CD4-positive, alpha-beta memory T cell (primary cell): ENCODE measurements at regions not wholly inside any gene's neighbourhood (a gene's known extent, or its start where the extent isn't known, plus 50 kb on each side); places are given as distances from the start of the nearest gene placed in this dataset.
"Not testable (repeated sequence)": the region's sequence is repeated elsewhere in the genome, so short reads cannot be mapped to it uniquely, and the experiment has no call there.

Source experiments
- CTCF ChIA-PET: fragments of 350-600 bp; sonication (Branson Sonifier 250); formaldehyde crosslinking; loops from one replicate; lab custom pipeline; 2021; ENCODE audit warnings: inconsistent platforms; ENCODE audit not compliant: partially characterized antibody; lab: Charles Lee
- POLR2A ChIA-PET: fragments of 350-600 bp; sonication (Branson Sonifier 250); formaldehyde crosslinking; loops from one replicate; lab custom pipeline; 2021; ENCODE audit not compliant: partially characterized antibody; lab: Charles Lee
- DNase-seq, 5 donors: peaks; one replicate each; pipeline versions ENCODE4 v3.0.0 to v3.0.0-alpha.2; 2020 to 2022; ENCODE audit warnings: mixed read lengths in 1 of 5
- H3K27ac ChIP-seq: one replicate; pipeline ENCODE4 v1.7.0; 2013; ENCODE audit warnings: low read depth, low read length
- H3K27me3 ChIP-seq: 2 replicates; pipeline ENCODE4 v1.7.0; 2013; ENCODE audit warnings: mild to moderate bottlenecking, low read length, moderate library complexity; ENCODE audit not compliant: insufficient read depth
- H3K36me3 ChIP-seq: 2 replicates; pipeline ENCODE4 v1.7.0; 2013; ENCODE audit warnings: mild to moderate bottlenecking, low read length, moderate library complexity; ENCODE audit not compliant: insufficient read depth
- H3K4me1 ChIP-seq: 2 replicates; pipeline ENCODE4 v1.7.0; 2013; ENCODE audit warnings: mild to moderate bottlenecking, low read length, moderate library complexity; ENCODE audit not compliant: insufficient read depth
- H3K4me3 ChIP-seq, 2 donors: one replicate each; pipeline ENCODE4 v1.7.0; 2013; ENCODE audit warnings: low read length in 2 of 2, mild to moderate bottlenecking in 1 of 2
- H3K9me3 ChIP-seq, 2 donors: one replicate each; pipeline ENCODE4 v1.7.0; 2013; ENCODE audit warnings: low read length in 2 of 2, control low read depth in 1 of 2; ENCODE audit not compliant: control insufficient read depth in 1 of 2
- H3K27ac Mint-ChIP-seq, 7 donors: one replicate each; pipeline ENCODE4 v1.8.0; 2020 to 2021; ENCODE audit warnings: mixed read lengths in 7 of 7, mild to moderate bottlenecking in 6 of 7, inconsistent platforms in 3 of 7, moderate library complexity in 3 of 7
- H3K27me3 Mint-ChIP-seq, 2 donors: one replicate each; pipeline ENCODE4 v1.8.0; 2020 to 2021; ENCODE audit warnings: mixed read lengths in 2 of 2
- H3K36me3 Mint-ChIP-seq, 2 donors: one replicate each; pipeline ENCODE4 v1.8.0; 2020 to 2021; ENCODE audit warnings: mixed read lengths in 2 of 2, inconsistent platforms in 1 of 2, mild to moderate bottlenecking in 1 of 2
- H3K4me1 Mint-ChIP-seq, 4 donors: one replicate each; pipeline ENCODE4 v1.8.0; 2020 to 2021; ENCODE audit warnings: mixed read lengths in 4 of 4, mild to moderate bottlenecking in 1 of 4
- H3K4me3 Mint-ChIP-seq, 8 donors: one replicate each; pipeline ENCODE4 v1.8.0; 2020 to 2021; ENCODE audit warnings: mixed read lengths in 8 of 8, mild to moderate bottlenecking in 7 of 8, moderate library complexity in 6 of 8, inconsistent platforms in 3 of 8
- H3K9me3 Mint-ChIP-seq, 8 donors: one replicate each; pipeline ENCODE4 v1.8.0; 2020 to 2021; ENCODE audit warnings: mixed read lengths in 8 of 8, mild to moderate bottlenecking in 5 of 8, inconsistent platforms in 3 of 8, moderate library complexity in 1 of 8
- intact Hi-C: fragments of 100-400 bp; cut with micrococcal nuclease; formaldehyde crosslinking; loops from one replicate; pipeline ENCODE4 v1.15.1; 2023

- Histone ChIP-seq H3K4me3 (no peak overlapping the region), H3K27ac (no peak overlapping the region), H3K4me1 (no peaks in the 10 kb centered on the region), H3K9me3 (no peaks in the 10 kb centered on the region), H3K27me3 (no peaks in the 10 kb centered on the region), H3K36me3 (no peaks in the 10 kb centered on the region)
- Mint-ChIP-seq H3K4me1 (no peaks in the 10 kb centered on the region), H3K36me3 (peaks cover 5 to 6% of the 10 kb centered on the region in 2 donors), H3K9me3 (peaks cover 3 to 58% (median 43%) of the 10 kb centered on the region in 8 donors), H3K4me3 (no peak overlapping the region), H3K27me3 (peaks cover 4 to 5% of the 10 kb centered on the region in 2 donors), H3K27ac (no peak overlapping the region)
- no peak for DNase-seq
- ChIA-PET CTCF (no interaction called here), POLR2A (no interaction called here)
- intact Hi-C loops: no loop called here
Measured at GRCh38 chr1:2955652-2956051, 65.6 kb upstream of the ACTRT2 start.

GRCh38 chr1:2956576-2956975 is 64.7 kb upstream of the ACTRT2 start:
- no peaks in the 10 kb centered on the region for H3K4me1 ChIP-seq
- Mint-ChIP-seq H3K36me3 (peaks cover 5 to 6% of the 10 kb centered on the region in 2 donors), H3K4me1 (no peaks in the 10 kb centered on the region), H3K27me3 (peaks cover 4 to 5% of the 10 kb centered on the region in 2 donors), H3K9me3 (peaks cover 3 to 58% (median 43%) of the 10 kb centered on the region in 8 donors), H3K4me3 (no peak overlapping the region), H3K27ac (peak overlapping the region in 1 of 7 donors; percentile 39)
- intact Hi-C loops: no loop called here
- CTCF ChIA-PET: no interaction called here
- POLR2A ChIA-PET: no interaction called here
- no peak overlapping the region for H3K4me3 ChIP-seq
- H3K36me3 ChIP-seq: no peaks in the 10 kb centered on the region
- H3K9me3 ChIP-seq: no peaks in the 10 kb centered on the region
- no peak for DNase-seq
- H3K27ac ChIP-seq: no peak overlapping the region
- H3K27me3 ChIP-seq: no peaks in the 10 kb centered on the region

GRCh38 chr1:2957329-2957728 is 63.9 kb upstream of the ACTRT2 start:
- Mint-ChIP-seq H3K27ac (peak overlapping the region in 1 of 7 donors; percentile 29), H3K27me3 (peaks cover 1 to 7% of the 10 kb centered on the region in 2 donors), H3K36me3 (peaks cover 5 to 6% of the 10 kb centered on the region in 2 donors), H3K9me3 (peaks cover 3 to 58% (median 43%) of the 10 kb centered on the region in 8 donors), H3K4me1 (no peaks in the 10 kb centered on the region), H3K4me3 (no peak overlapping the region)
- Histone ChIP-seq H3K9me3 (no peaks in the 10 kb centered on the region), H3K27me3 (no peaks in the 10 kb centered on the region), H3K4me3 (no peak overlapping the region), H3K27ac (no peak overlapping the region), H3K36me3 (no peaks in the 10 kb centered on the region), H3K4me1 (no peaks in the 10 kb centered on the region)
- intact Hi-C loops: no loop called here
- POLR2A ChIA-PET: no interaction called here
- CTCF ChIA-PET: no interaction called here
- DNase-seq: no peak

GRCh38 chr1:2959881-2960280 is 61.4 kb upstream of the ACTRT2 start:
- H3K4me1 ChIP-seq, H3K36me3 Mint-ChIP-seq, H3K4me3 ChIP-seq, H3K27me3 ChIP-seq, H3K27ac ChIP-seq, intact Hi-C loops, H3K4me3 Mint-ChIP-seq, POLR2A ChIA-PET, H3K27ac Mint-ChIP-seq, H3K27me3 Mint-ChIP-seq, H3K9me3 ChIP-seq, CTCF ChIA-PET, H3K36me3 ChIP-seq, H3K4me1 Mint-ChIP-seq, DNase-seq: not testable (repeated sequence)
- H3K9me3 Mint-ChIP-seq: peaks cover 0 to 39% (median 24%) of the 10 kb centered on the region in 8 donors

GRCh38 chr1:2961081-2961480 is 60.2 kb upstream of the ACTRT2 start:
- Histone ChIP-seq H3K27ac (no peak overlapping the region), H3K4me1 (no peaks in the 10 kb centered on the region), H3K27me3 (no peaks in the 10 kb centered on the region), H3K36me3 (no peaks in the 10 kb centered on the region), H3K4me3 (no peak overlapping the region), H3K9me3 (no peaks in the 10 kb centered on the region)
- H3K9me3 Mint-ChIP-seq: peaks cover 0 to 29% (median 16%) of the 10 kb centered on the region in 8 donors
- H3K4me1 Mint-ChIP-seq: no peaks in the 10 kb centered on the region
- H3K27me3 Mint-ChIP-seq: peaks cover 1 to 2% of the 10 kb centered on the region in 2 donors
- CTCF ChIA-PET: no interaction called here
- H3K36me3 Mint-ChIP-seq: peaks cover under 1 to 3% of the 10 kb centered on the region in 2 donors
- H3K4me3 Mint-ChIP-seq: no peak overlapping the region
- no peak for DNase-seq
- intact Hi-C loops: no loop called here
- POLR2A ChIA-PET: no interaction called here
- no peak overlapping the region for H3K27ac Mint-ChIP-seq

- Mint-ChIP-seq H3K4me3 (no peak overlapping the region), H3K9me3 (peaks cover 0 to 23% (median 10%) of the 10 kb centered on the region in 8 donors), H3K4me1 (no peaks in the 10 kb centered on the region)
Measured at GRCh38 chr1:2961661-2962060, 59.6 kb upstream of the ACTRT2 start.

GRCh38 chr1:2962061-2962460 is 59.2 kb upstream of the ACTRT2 start:
- POLR2A ChIA-PET: no interaction called here

More at GRCh38 chr1:2961661-2962060, 59.6 kb upstream of the ACTRT2 start:
- ChIA-PET CTCF (no interaction called here), POLR2A (no interaction called here)
- DNase-seq: no peak
- Histone ChIP-seq H3K4me3 (no peak overlapping the region), H3K4me1 (no peaks in the 10 kb centered on the region), H3K27ac (no peak overlapping the region), H3K36me3 (no peaks in the 10 kb centered on the region), H3K9me3 (no peaks in the 10 kb centered on the region), H3K27me3 (no peaks in the 10 kb centered on the region)
- intact Hi-C loops: no loop called here
- H3K36me3 Mint-ChIP-seq: no peaks in the 10 kb centered on the region
- no peak overlapping the region for H3K27ac Mint-ChIP-seq
- H3K27me3 Mint-ChIP-seq: peaks cover 0 to 2% of the 10 kb centered on the region in 2 donors

GRCh38 chr1:2962541-2962940 is 58.7 kb upstream of the ACTRT2 start:
- POLR2A ChIA-PET: no interaction called here
- H3K4me1 ChIP-seq: no peaks in the 10 kb centered on the region
- H3K4me3 ChIP-seq: no peak overlapping the region
- no peaks in the 10 kb centered on the region for H3K9me3 ChIP-seq
- CTCF ChIA-PET: no interaction called here
- no peak overlapping the region for H3K27ac ChIP-seq
- H3K36me3 ChIP-seq: no peaks in the 10 kb centered on the region
- Mint-ChIP-seq H3K27ac (no peak overlapping the region), H3K4me1 (no peaks in the 10 kb centered on the region), H3K27me3 (peaks cover 0 to 2% of the 10 kb centered on the region in 2 donors), H3K9me3 (peaks cover 0 to 14% (median 4%) of the 10 kb centered on the region in 8 donors), H3K4me3 (no peak overlapping the region), H3K36me3 (no peaks in the 10 kb centered on the region)
- intact Hi-C loops: no loop called here
- no peaks in the 10 kb centered on the region for H3K27me3 ChIP-seq
- DNase-seq: no peak

More at GRCh38 chr1:2962061-2962460, 59.2 kb upstream of the ACTRT2 start:
- intact Hi-C loops: no loop called here
- Histone ChIP-seq H3K9me3 (no peaks in the 10 kb centered on the region), H3K27me3 (no peaks in the 10 kb centered on the region), H3K27ac (no peak overlapping the region), H3K4me3 (no peak overlapping the region), H3K36me3 (no peaks in the 10 kb centered on the region), H3K4me1 (no peaks in the 10 kb centered on the region)
- Mint-ChIP-seq H3K9me3 (peaks cover 0 to 19% (median 7%) of the 10 kb centered on the region in 8 donors), H3K4me3 (no peak overlapping the region), H3K4me1 (no peaks in the 10 kb centered on the region), H3K27ac (peak overlapping the region in 1 of 7 donors; percentile 27), H3K36me3 (no peaks in the 10 kb centered on the region), H3K27me3 (peaks cover 0 to 2% of the 10 kb centered on the region in 2 donors)
- DNase-seq: no peak
- CTCF ChIA-PET: no interaction called here
